K562 (cell line): ENCODE measurements at regions not wholly inside any gene's neighbourhood (a gene's known extent, or its start where the extent isn't known, plus 50 kb on each side); places are given as distances from the start of the nearest gene placed in this dataset.
A peak's percentile ranks its signal among the peaks of the same experiment; 100 is the strongest.

Source experiments
- ATAC-seq: fragments of 200-7000 bp; cut with Tn5 transposase; 3 replicates; pipeline ENCODE4 v1.9.1; 2020; ENCODE audit warnings: moderate library complexity
- BruUV-seq: library from RNA; stranded (reverse); fragments of 400-500 nt; replicated peaks from 2 replicates; lab custom pipeline; 2021; lab: Mats Ljungman, UMichigan
- CTCF ChIA-PET: fragments of 300-600 bp; formaldehyde crosslinking; extraction: SDS; loops from one replicate; lab custom pipeline; 2021; ENCODE audit warnings: low intra/inter-chr PET ratio; lab: Yijun Ruan, JAX
- POLR2A ChIA-PET: fragments of 300-600, 350-650 bp; sonication (Branson Sonifier 250); formaldehyde crosslinking; extraction: SDS; loops from one replicate; lab custom pipeline; 2021; ENCODE audit warnings: antibody characterized with exemption, inconsistent platforms; lab: Yijun Ruan, JAX
- DNase-seq, 4 experiments: peaks; one replicate each; pipeline versions ENCODE4 v3.0.0 to v3.0.0-alpha.2; 2011 to 2018; ENCODE audit warnings: low spot score in 3 of 4, mixed read lengths in 3 of 4; ENCODE audit errors: extremely low read depth in 1 of 4
- FAIRE-seq: peaks from 2 replicates; lab custom pipeline; 2011; peaks lifted over from hg19 to GRCh38; lab: Jason Lieb, UNC
- H2AFZ ChIP-seq: 2 replicates; pipeline ENCODE4 v1.6.0; 2011; ENCODE audit warnings: low read depth, low read length, control low read depth, inconsistent platforms
- H3K27ac ChIP-seq: fragments of 200-600 bp; 3 replicates; pipeline ENCODE4 v1.8.0; 2011; ENCODE audit warnings: low read depth, mild to moderate bottlenecking, control low read depth, inconsistent platforms, low read length, moderate library complexity, mixed read lengths; ENCODE audit errors: extremely low read depth
- H3K27me3 ChIP-seq, 2 experiments: fragments of 300-600 bp in 1 of 2; 2 replicates in 1 of 2; 3 replicates in 1 of 2; pipeline versions ENCODE4 v1.6.0 to v1.8.0; 2011; ENCODE audit warnings: inconsistent platforms in 2 of 2, low read length in 2 of 2, mild to moderate bottlenecking in 1 of 2, mixed read lengths in 1 of 2, moderate library complexity in 1 of 2; ENCODE audit not compliant: control insufficient read depth in 2 of 2, insufficient read depth in 2 of 2
- H3K36me3 ChIP-seq: fragments of 300-600 bp; 3 replicates; pipeline ENCODE4 v1.8.0; 2011; ENCODE audit warnings: mild to moderate bottlenecking, low read length, inconsistent platforms; ENCODE audit not compliant: control insufficient read depth, insufficient read depth
- H3K4me1 ChIP-seq, 2 experiments: fragments of 200-600 bp in 1 of 2; replicated peaks in 1 of 2; 2 replicates in 1 of 2; 3 replicates in 1 of 2; pipeline versions ENCODE4 v1.5.1 to v1.8.0; 2011; ENCODE audit warnings: inconsistent platforms in 2 of 2, low read length in 2 of 2, mild to moderate bottlenecking in 1 of 2, mixed read lengths in 1 of 2, moderate library complexity in 1 of 2; ENCODE audit not compliant: control insufficient read depth in 2 of 2, insufficient read depth in 2 of 2
- H3K4me2 ChIP-seq: 2 replicates; pipeline ENCODE4 v1.6.1; 2011; ENCODE audit warnings: low read length, control low read depth, inconsistent platforms, mixed read lengths; ENCODE audit not compliant: insufficient read depth
- H3K4me3 ChIP-seq: fragments of 200-600 bp; sonication (generic), shearing (Covaris generic); 2 replicates; pipeline ENCODE4 v1.5.1; 2016; ENCODE audit warnings: control low read depth, inconsistent platforms
- H3K79me2 ChIP-seq: fragments of 200-600 bp; 3 replicates; pipeline ENCODE4 v1.8.0; 2011; ENCODE audit warnings: low read length, inconsistent platforms; ENCODE audit not compliant: control insufficient read depth, insufficient read depth
- H3K9ac ChIP-seq, 2 experiments: 2 replicates each; pipeline versions ENCODE4 v1.6.0 to v1.6.1; 2011; ENCODE audit warnings: low read depth in 2 of 2, low read length in 2 of 2, control low read depth in 1 of 2, inconsistent platforms in 1 of 2, mild to moderate bottlenecking in 1 of 2, mixed read lengths in 1 of 2; ENCODE audit not compliant: insufficient read depth in 1 of 2
- H3K9me1 ChIP-seq: one replicate; pipeline ENCODE4 v1.6.0; 2011; ENCODE audit warnings: inconsistent platforms, mild to moderate bottlenecking, low read length, moderate library complexity; ENCODE audit not compliant: control insufficient read depth, insufficient read depth
- H3K9me3 ChIP-seq: replicated peaks from 2 replicates; pipeline ENCODE4 v1.5.1; 2011; ENCODE audit warnings: low read depth, low read length, inconsistent platforms; ENCODE audit not compliant: control insufficient read depth, insufficient read depth
- H4K20me1 ChIP-seq: replicated peaks from 2 replicates; pipeline ENCODE4 v1.6.1; 2011; ENCODE audit warnings: low read length, inconsistent platforms, mixed read lengths; ENCODE audit not compliant: control insufficient read depth, insufficient read depth
- C11orf30 ChIP-seq: fragments of 450-650 bp; IDR thresholded peaks from 2 replicates; pipeline ENCODE4 v1.6.1; 2016; ENCODE audit warnings: low read depth, mild to moderate bottlenecking
- FOXP1 ChIP-seq: sonication (generic); formaldehyde crosslinking; IDR thresholded peaks from 2 replicates; pipeline ENCODE4 v1.8.0; 2022; ENCODE audit warnings: mild to moderate bottlenecking, missing genetic modification reagents
- HOXB6 ChIP-seq: fragments of 250-450 bp; sonication (Bioruptor Pico); IDR thresholded peaks from 2 replicates; pipeline ENCODE4 v1.5.1; 2022; ENCODE audit warnings: mild to moderate bottlenecking, borderline replicate concordance
- MAFF ChIP-seq: IDR thresholded peaks from 2 replicates; pipeline ENCODE4 v1.6.1; 2012; ENCODE audit warnings: low read length, improper control_type of control experiment
- MAFG ChIP-seq: fragments of 450-650 bp; conservative IDR thresholded peaks from 2 replicates; pipeline ENCODE4 v1.6.1; 2016; ENCODE audit warnings: missing genetic modification characterization, missing compliant biosample characterization
- MAFK ChIP-seq: IDR thresholded peaks from 2 replicates; pipeline ENCODE4 v1.6.1; 2011; ENCODE audit warnings: low read length, improper control_type of control experiment
- NFE2 ChIP-seq: IDR thresholded peaks from 2 replicates; pipeline ENCODE4 v1.6.1; 2014; ENCODE audit warnings: antibody characterized with exemption, low read depth
- PHF20 ChIP-seq: fragments of 450-650 bp; IDR thresholded peaks from 2 replicates; pipeline ENCODE4 v1.6.1; 2018; ENCODE audit not compliant: partially characterized antibody
- SPI1 ChIP-seq: IDR thresholded peaks from 2 replicates; pipeline ENCODE4 v1.6.1; 2011; ENCODE audit warnings: low read depth, low read length, control low read depth, borderline replicate concordance
- TAF9B ChIP-seq: fragments of 450-650 bp; IDR thresholded peaks from 2 replicates; pipeline ENCODE4 v1.6.1; 2018; ENCODE audit warnings: mild to moderate bottlenecking; ENCODE audit not compliant: partially characterized antibody
- TEAD1 ChIP-seq, 2 experiments: fragments of 450-650 bp in 1 of 2; sonication (generic) in 1 of 2; formaldehyde crosslinking; IDR thresholded peaks; 2 replicates each; pipeline versions ENCODE4 v1.4.0 to v1.8.0; 2020 to 2022; ENCODE audit warnings: mild to moderate bottlenecking in 2 of 2, missing genetic modification reagents in 1 of 2
- ZNF316 ChIP-seq: fragments of 450-650 bp; IDR thresholded peaks from 2 replicates; pipeline ENCODE4 v1.6.1; 2016
- ZNF584 ChIP-seq: fragments of 200-800 bp; sonication (Bioruptor generic); IDR thresholded peaks from 2 replicates; pipeline ENCODE4 v1.6.1; 2016; ENCODE audit warnings: low read depth, mild to moderate bottlenecking, missing genetic modification characterization, missing compliant biosample characterization
- ZNF75A ChIP-seq: fragments of 450-650 bp; formaldehyde crosslinking; IDR thresholded peaks from 2 replicates; pipeline ENCODE4 v1.4.0; 2020; ENCODE audit warnings: mild to moderate bottlenecking
- WGBS: fragments of 100-300 bp; shearing (Covaris generic); methylation state at CpG from one replicate; pipeline ENCODE4 v1.1.6; 2016; ENCODE audit warnings: low coverage, mixed read lengths; ENCODE audit not compliant: insufficient coverage; ENCODE audit errors: missing lambda C conversion rate; 5-methylcytosine and 5-hydroxymethylcytosine counted together
- in situ Hi-C: fragments of 300-500 bp; cut with MboI; formaldehyde crosslinking; loops from 4 replicates; pipeline ENCODE4 v1.15.0; 2018; ENCODE audit warnings: inconsistent platforms, mixed read lengths
- intact Hi-C: fragments of 100-400 bp; cut with micrococcal nuclease; formaldehyde crosslinking; loops from 2 replicates; pipeline ENCODE4 v1.14.2; 2022
- TF ChIP-seq, protein P1 (sequence below): sonication (generic); formaldehyde crosslinking; IDR thresholded peaks from 2 replicates; pipeline ENCODE4 v1.8.0; 2022; ENCODE audit warnings: missing genetic modification reagents, mild to moderate bottlenecking, moderate library complexity, borderline replicate concordance

DNA sequence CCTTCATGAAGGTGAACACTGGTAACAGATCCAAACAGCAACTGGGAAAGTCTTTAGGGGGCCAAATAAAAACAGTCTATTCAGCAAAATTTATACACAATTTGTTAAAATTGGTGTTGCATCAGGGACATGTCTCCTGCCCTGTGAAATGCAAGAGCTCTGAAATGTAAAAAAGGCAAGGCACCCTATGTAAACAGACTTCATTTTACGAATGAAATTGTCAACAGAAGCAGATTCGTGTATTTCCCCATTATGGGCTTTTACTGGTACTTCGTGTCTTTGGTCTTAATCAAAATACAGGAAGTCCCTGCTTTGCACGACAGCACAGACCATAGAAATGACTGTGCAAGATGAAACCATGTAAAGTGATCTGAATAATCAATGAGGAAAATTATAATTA, 127.3 kb upstream of the THBS1 start:
- Histone ChIP-seq H3K27me3 (no peaks in the 10 kb centered on the region; a peak in 1 of 5 replicates), H3K4me2 (no peak overlapping the region), H3K36me3 (no peaks in the 10 kb centered on the region), H2AFZ (peak overlapping the region; percentile 60), H3K79me2 (no peaks in the 10 kb centered on the region), H3K9ac (no peak overlapping the region), H3K4me1 (peaks cover 0 to 15% of the 10 kb centered on the region in 2 experiments; a peak in 3 of 5 replicates), H4K20me1 (no peaks in the 10 kb centered on the region), H3K27ac (no peak overlapping the region), H3K9me1 (no peaks in the 10 kb centered on the region), H3K4me3 (no peak overlapping the region), H3K9me3 (no peaks in the 10 kb centered on the region)
- ChIA-PET CTCF (no interaction called here), POLR2A (no interaction called here)
- WGBS, result 3% methylated on average over 4 of the region's 4 CpGs
- in situ Hi-C loops, result no loop called here
- FAIRE-seq, result no peak
- no TSS peak for BruUV-seq
- intact Hi-C loops, result loop anchor here (10.0 kb wide), 2 partner anchors 61 to 111 kb away; no protein-coding TSS in a partner anchor
- no peak for DNase-seq
- TF ChIP-seq TEAD1 (CRISPR knock-in tag; IDR thresholded peaks at IDR 0.05) (no peak), NFE2 (peak; percentile 20; the same call in 1 of the 2 replicates), MAFK (peak; percentile 94), C11orf30 (peak; percentile 91), ZNF584 (CRISPR knock-in tag) (no peak), SPI1 (peak; percentile 67; the same call in 1 of the 2 replicates), MAFG (tag) (peak; percentile 92), FOXP1 (CRISPR knock-in tag) (no peak), TAF9B (no peak), ZNF75A (CRISPR knock-in tag) (no peak), PHF20 (no peak), HOXB6 (CRISPR knock-in tag) (no peak), MAFF (peak; percentile 94), ZNF316 (peak; percentile 95)
- TF ChIP-seq, protein P1, sequence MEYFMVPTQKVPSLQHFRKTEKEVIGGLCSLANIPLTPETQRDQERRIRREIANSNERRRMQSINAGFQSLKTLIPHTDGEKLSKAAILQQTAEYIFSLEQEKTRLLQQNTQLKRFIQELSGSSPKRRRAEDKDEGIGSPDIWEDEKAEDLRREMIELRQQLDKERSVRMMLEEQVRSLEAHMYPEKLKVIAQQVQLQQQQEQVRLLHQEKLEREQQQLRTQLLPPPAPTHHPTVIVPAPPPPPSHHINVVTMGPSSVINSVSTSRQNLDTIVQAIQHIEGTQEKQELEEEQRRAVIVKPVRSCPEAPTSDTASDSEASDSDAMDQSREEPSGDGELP (CRISPR knock-in tag), result no peak
- ATAC-seq, result no peak
